HUES6 (cell line): ENCODE measurements at regions not wholly inside any gene's neighbourhood (a gene's known extent, or its start where the extent isn't known, plus 50 kb on each side); places are given as distances from the start of the nearest gene placed in this dataset.

ENCODE experiments used
- H3K27ac ChIP-seq: 2 replicates; pipeline ENCODE4 v1.7.0; 2013; ENCODE audit warnings: low read depth, mild to moderate bottlenecking, low read length, inconsistent platforms
- H3K27me3 ChIP-seq: 2 replicates; pipeline ENCODE4 v1.6.1; 2013; ENCODE audit warnings: low read length; ENCODE audit not compliant: control insufficient read depth, insufficient read depth
- H3K36me3 ChIP-seq: 2 replicates; pipeline ENCODE4 v1.6.1; 2013; ENCODE audit warnings: low read length; ENCODE audit not compliant: control insufficient read depth, insufficient read depth
- H3K4me1 ChIP-seq: 2 replicates; pipeline ENCODE4 v1.6.1; 2013; ENCODE audit warnings: low read length; ENCODE audit not compliant: control insufficient read depth, insufficient read depth
- H3K4me3 ChIP-seq: 2 replicates; pipeline ENCODE4 v1.5.1; 2013; ENCODE audit warnings: low read depth, low read length
- H3K9ac ChIP-seq: one replicate; pipeline ENCODE4 v1.6.1; 2013; ENCODE audit warnings: mild to moderate bottlenecking, low read length
- H3K9me3 ChIP-seq: 2 replicates; pipeline ENCODE4 v1.6.1; 2013; ENCODE audit warnings: low read depth, low read length; ENCODE audit not compliant: control insufficient read depth, insufficient read depth

- Histone ChIP-seq H3K4me3 (no peak overlapping the region), H3K36me3 (no peaks in the 10 kb centered on the region), H3K9ac (no peak overlapping the region), H3K27me3 (no peaks in the 10 kb centered on the region), H3K27ac (no peak overlapping the region), H3K9me3 (no peaks in the 10 kb centered on the region), H3K4me1 (peaks cover 6% of the 10 kb centered on the region; the same call in 1 of the 2 replicates)
These were observed 181.8 kb upstream of the UBL3 start for GRCh38 chr13:30032263-30032662.

GRCh38 chr13:30031488-30031887, 181.1 kb upstream of the UBL3 start:
- Histone ChIP-seq H3K9me3 (no peaks in the 10 kb centered on the region), H3K27ac (no peak overlapping the region), H3K4me3 (no peak overlapping the region)

GRCh38 chr13:30030141-30030750, 179.8 kb upstream of the UBL3 start:
- Histone ChIP-seq H3K27ac (no peak overlapping the region), H3K4me3 (no peak overlapping the region), H3K9me3 (no peaks in the 10 kb centered on the region), H3K9ac (no peak overlapping the region), H3K27me3 (no peaks in the 10 kb centered on the region), H3K36me3 (no peaks in the 10 kb centered on the region), H3K4me1 (peaks cover 6% of the 10 kb centered on the region; the same call in 1 of the 2 replicates)

More at GRCh38 chr13:30031488-30031887, 181.1 kb upstream of the UBL3 start:
- no peak overlapping the region for H3K9ac ChIP-seq
- no peaks in the 10 kb centered on the region for H3K36me3 ChIP-seq
- peaks cover 6% of the 10 kb centered on the region; the same call in 1 of the 2 replicates for H3K4me1 ChIP-seq
- no peaks in the 10 kb centered on the region for H3K27me3 ChIP-seq

- Histone ChIP-seq H3K4me3 (no peak overlapping the region), H3K27ac (no peak overlapping the region), H3K36me3 (no peaks in the 10 kb centered on the region), H3K27me3 (no peaks in the 10 kb centered on the region), H3K4me1 (no peaks in the 10 kb centered on the region), H3K9me3 (no peaks in the 10 kb centered on the region), H3K9ac (no peak overlapping the region)
These were observed 177.4 kb upstream of the UBL3 start for GRCh38 chr13:30027569-30028455.

- no peaks in the 10 kb centered on the region for H3K36me3 ChIP-seq
- no peak overlapping the region for H3K4me3 ChIP-seq
- no peaks in the 10 kb centered on the region for H3K27me3 ChIP-seq
- H3K9me3 ChIP-seq, result no peaks in the 10 kb centered on the region
- H3K9ac ChIP-seq, result no peak overlapping the region
- H3K4me1 ChIP-seq, result no peaks in the 10 kb centered on the region
- H3K27ac ChIP-seq, result no peak overlapping the region
These were observed 176.5 kb upstream of the UBL3 start for GRCh38 chr13:30026909-30027308.

GRCh38 chr13:30026093-30026492, 175.7 kb upstream of the UBL3 start:
- Histone ChIP-seq H3K4me3 (no peak overlapping the region), H3K36me3 (no peaks in the 10 kb centered on the region), H3K9me3 (no peaks in the 10 kb centered on the region), H3K4me1 (no peaks in the 10 kb centered on the region), H3K27ac (no peak overlapping the region), H3K27me3 (no peaks in the 10 kb centered on the region), H3K9ac (no peak overlapping the region)

- Histone ChIP-seq H3K9ac (no peak overlapping the region), H3K27ac (no peak overlapping the region), H3K9me3 (no peaks in the 10 kb centered on the region), H3K27me3 (no peaks in the 10 kb centered on the region), H3K4me3 (no peak overlapping the region), H3K4me1 (peaks cover 6% of the 10 kb centered on the region), H3K36me3 (no peaks in the 10 kb centered on the region)
These were observed 174.9 kb upstream of the UBL3 start for GRCh38 chr13:30025351-30025750.

- H3K4me3 ChIP-seq, result no peak overlapping the region
- H3K4me1 ChIP-seq, result peaks cover 16% of the 10 kb centered on the region
- no peaks in the 10 kb centered on the region for H3K36me3 ChIP-seq
- no peak overlapping the region for H3K27ac ChIP-seq
- no peaks in the 10 kb centered on the region for H3K27me3 ChIP-seq
- no peaks in the 10 kb centered on the region for H3K9me3 ChIP-seq
- H3K9ac ChIP-seq, result no peak overlapping the region
These were observed 173.9 kb upstream of the UBL3 start for GRCh38 chr13:30024125-30024865.

GRCh38 chr13:30023196-30023895, 172.9 kb upstream of the UBL3 start:
- Histone ChIP-seq H3K27ac (no peak overlapping the region), H3K9me3 (no peaks in the 10 kb centered on the region)

GRCh38 chr13:30022796-30023195, 172.4 kb upstream of the UBL3 start:
- H3K4me1 ChIP-seq, result peaks cover 23% of the 10 kb centered on the region
- no peaks in the 10 kb centered on the region for H3K27me3 ChIP-seq
- H3K36me3 ChIP-seq, result no peaks in the 10 kb centered on the region
- no peak overlapping the region for H3K4me3 ChIP-seq
- no peak overlapping the region for H3K27ac ChIP-seq
- H3K9me3 ChIP-seq, result no peaks in the 10 kb centered on the region
- H3K9ac ChIP-seq, result no peak overlapping the region

More at GRCh38 chr13:30023196-30023895, 172.9 kb upstream of the UBL3 start:
- H3K4me1 ChIP-seq, result peaks cover 18% of the 10 kb centered on the region
- H3K4me3 ChIP-seq, result no peak overlapping the region
- no peaks in the 10 kb centered on the region for H3K27me3 ChIP-seq
- no peak overlapping the region for H3K9ac ChIP-seq
- no peaks in the 10 kb centered on the region for H3K36me3 ChIP-seq
